HCT116 (cell line): ENCODE measurements at regions not wholly inside any gene's neighbourhood (a gene's known extent, or its start where the extent isn't known, plus 50 kb on each side); places are given as distances from the start of the nearest gene placed in this dataset.

Experiments
- ATAC-seq: fragments of 200-7000 bp; cut with Tn5 transposase; 2 replicates; pipeline ENCODE4 v1.9.1; 2020; ENCODE audit warnings: mild to moderate bottlenecking, moderate library complexity
- BruUV-seq: library from RNA; stranded (reverse); fragments of 400-500 nt; replicated peaks from 2 replicates; lab custom pipeline; 2021; lab: Mats Ljungman, UMichigan
- CTCF ChIA-PET: fragments of 300-600 bp; sonication (Branson Sonifier 250); formaldehyde crosslinking; loops from one replicate; lab custom pipeline; 2021; ENCODE audit warnings: antibody characterized with exemption; lab: Charles Lee
- POLR2A ChIA-PET: fragments of 300-600, 350-600 bp; sonication (Branson Sonifier 250); formaldehyde crosslinking; loops from one replicate; lab custom pipeline; 2021; ENCODE audit warnings: antibody characterized with exemption; lab: Charles Lee
- RAD21 ChIA-PET, 2 experiments: fragments of 300-600 bp; sonication (Branson Sonifier 250); formaldehyde crosslinking; loops; one replicate each; lab custom pipeline; 2023; ENCODE audit warnings: low total read pairs in 2 of 2; ENCODE audit not compliant: uncharacterized antibody in 2 of 2, unreplicated experiment in 2 of 2, low non-redundant PET in 1 of 2; lab: Charles Lee
- DNase-seq: peaks from one replicate; pipeline ENCODE4 v3.0.0-alpha.2; 2010; ENCODE audit warnings: low read depth, low spot score
- H2AFZ ChIP-seq: fragments of 200-600 bp; shearing (Covaris generic), sonication (generic); 2 replicates; pipeline ENCODE4 v1.6.1; 2017; ENCODE audit warnings: low read depth, mixed run types, mixed read lengths, antibody characterized with exemption, low read length; ENCODE audit not compliant: poor library complexity, severe bottlenecking
- H3K27ac ChIP-seq: 2 replicates; pipeline ENCODE4 v1.5.1; 2012; ENCODE audit warnings: low read depth, low read length
- H3K27me3 ChIP-seq: fragments of 200-600 bp; sonication (generic); 2 replicates; pipeline ENCODE4 v1.6.1; 2016; ENCODE audit warnings: mixed run types, low read length, mixed read lengths; ENCODE audit not compliant: insufficient read depth
- H3K36me3 ChIP-seq, 2 experiments: fragments of 200-500 bp in 1 of 2; fragments of 200-600 bp in 1 of 2; sonication (Bioruptor generic) in 1 of 2; sonication (generic) in 1 of 2; 2 replicates each; pipeline versions ENCODE4 v1.5.1 to v1.6.1; 2014 to 2016; ENCODE audit warnings: low read length in 2 of 2, inconsistent platforms in 1 of 2, mixed read lengths in 1 of 2, mixed run types in 1 of 2; ENCODE audit not compliant: insufficient read depth in 2 of 2, control insufficient read depth in 1 of 2
- H3K4me1 ChIP-seq, 2 experiments: fragments of 200-600 bp in 1 of 2; sonication (generic) in 1 of 2; 2 replicates each; pipeline versions ENCODE4 v1.5.1 to v1.6.1; 2012 to 2017; ENCODE audit warnings: low read length in 2 of 2, inconsistent platforms in 1 of 2, mild to moderate bottlenecking in 1 of 2, mixed read lengths in 1 of 2, mixed run types in 1 of 2, moderate library complexity in 1 of 2; ENCODE audit not compliant: insufficient read depth in 2 of 2, control insufficient read depth in 1 of 2
- H3K4me2 ChIP-seq: fragments of 200-600 bp; sonication (generic); 2 replicates; pipeline ENCODE4 v1.6.1; 2017; ENCODE audit warnings: mixed run types, low read length, mixed read lengths
- H3K4me3 ChIP-seq, 2 experiments: fragments of 200-600 bp in 1 of 2; sonication (generic) in 1 of 2; replicated peaks in 1 of 2; 2 replicates each; pipeline ENCODE4 v1.5.1; 2011 to 2016; ENCODE audit warnings: low read length in 2 of 2, control low read depth in 1 of 2, low read depth in 1 of 2, mild to moderate bottlenecking in 1 of 2, mixed read lengths in 1 of 2, mixed run types in 1 of 2
- H3K79me2 ChIP-seq: fragments of 200-600 bp; sonication (generic); 2 replicates; pipeline ENCODE4 v1.6.1; 2017; ENCODE audit warnings: mild to moderate bottlenecking, mixed run types, low read length, moderate library complexity, mixed read lengths; ENCODE audit not compliant: insufficient read depth
- H3K9ac ChIP-seq: fragments of 200-600 bp; sonication (generic); 2 replicates; pipeline ENCODE4 v1.6.1; 2016; ENCODE audit warnings: low read length, mixed read lengths
- H3K9me2 ChIP-seq: fragments of 200-600 bp; sonication (generic), shearing (Covaris generic); 2 replicates; pipeline ENCODE4 v1.6.1; 2017; ENCODE audit warnings: mixed run types, mild to moderate bottlenecking, moderate library complexity; ENCODE audit not compliant: insufficient read depth
- H3K9me3 ChIP-seq, 2 experiments: fragments of 200-500 bp in 1 of 2; fragments of 200-600 bp in 1 of 2; sonication (Bioruptor generic) in 1 of 2; sonication (generic) in 1 of 2; 2 replicates each; pipeline ENCODE4 v1.6.1; 2014 to 2017; ENCODE audit warnings: low read length in 2 of 2, mixed read lengths in 2 of 2, inconsistent platforms in 1 of 2, low read depth in 1 of 2, mild to moderate bottlenecking in 1 of 2, mixed run types in 1 of 2, moderate library complexity in 1 of 2; ENCODE audit not compliant: control insufficient read depth in 1 of 2, insufficient read depth in 1 of 2
- H4K20me1 ChIP-seq: fragments of 200-600 bp; sonication (generic), shearing (Covaris generic); 2 replicates; pipeline ENCODE4 v1.6.1; 2017; ENCODE audit warnings: mixed run types, mild to moderate bottlenecking, moderate library complexity; ENCODE audit not compliant: insufficient read depth
- CBX3 ChIP-seq: IDR thresholded peaks from 2 replicates; pipeline ENCODE4 v1.6.1; 2012; ENCODE audit warnings: low read depth
- CEBPB ChIP-seq: IDR thresholded peaks from 2 replicates; pipeline ENCODE4 v1.6.1; 2012; ENCODE audit warnings: low read depth
- CTCF ChIP-seq, 3 experiments: fragments of 200-600 bp in 1 of 3; sonication (generic) in 1 of 3; IDR thresholded peaks in 2 of 3; conservative IDR thresholded peaks in 1 of 3; 2 replicates each; pipeline ENCODE4 v1.5.1; 2012 to 2017; ENCODE audit warnings: low read depth in 2 of 3, low read length in 2 of 3, antibody characterized with exemption in 1 of 3, borderline replicate concordance in 1 of 3, control low read depth in 1 of 3, mild to moderate bottlenecking in 1 of 3, mixed read lengths in 1 of 3, mixed run types in 1 of 3, moderate library complexity in 1 of 3; ENCODE audit not compliant: insufficient read depth in 1 of 3
- EGR1 ChIP-seq: IDR thresholded peaks from 2 replicates; pipeline ENCODE4 v1.6.1; 2012; ENCODE audit warnings: low read depth
- ELF1 ChIP-seq: IDR thresholded peaks from 2 replicates; pipeline ENCODE4 v1.6.1; 2012; ENCODE audit warnings: low read depth, borderline replicate concordance
- EZH2 ChIP-seq: fragments of 200-600 bp; sonication (generic); IDR thresholded peaks from 2 replicates; pipeline ENCODE4 v1.6.1; 2017; ENCODE audit warnings: antibody characterized with exemption, mixed run types
- EZH2phosphoT487 ChIP-seq: fragments of 200-600 bp; IDR thresholded peaks from 2 replicates; pipeline ENCODE4 v1.6.1; 2018; ENCODE audit warnings: antibody characterized with exemption, borderline replicate concordance
- JUND ChIP-seq: IDR thresholded peaks from 2 replicates; pipeline ENCODE4 v1.6.1; 2012
- MAX ChIP-seq: IDR thresholded peaks from 2 replicates; pipeline ENCODE4 v1.6.1; 2012
- POLR2A ChIP-seq: IDR thresholded peaks from 2 replicates; pipeline ENCODE4 v1.7.0; 2011; ENCODE audit warnings: borderline replicate concordance; ENCODE audit not compliant: insufficient read depth, insufficient read length; ENCODE audit errors: extremely low read depth
- POLR2AphosphoS5 ChIP-seq: IDR thresholded peaks from 2 replicates; pipeline ENCODE4 v1.6.1; 2011; ENCODE audit warnings: mild to moderate bottlenecking, low read depth, low read length, moderate library complexity
- RAD21 ChIP-seq: IDR thresholded peaks from 2 replicates; pipeline ENCODE4 v1.6.1; 2012; ENCODE audit warnings: low read depth, mild to moderate bottlenecking
- SIN3A ChIP-seq: IDR thresholded peaks from 2 replicates; pipeline ENCODE4 v1.6.1; 2012; ENCODE audit warnings: low read depth
- TCF7L2 ChIP-seq: IDR thresholded peaks from 2 replicates; pipeline ENCODE4 v1.7.0; 2011; ENCODE audit warnings: borderline replicate concordance, inconsistent platforms; ENCODE audit not compliant: insufficient read depth, insufficient read length; ENCODE audit errors: extremely low read depth
- ZBTB33 ChIP-seq: IDR thresholded peaks from 2 replicates; pipeline ENCODE4 v1.6.1; 2011; ENCODE audit warnings: mild to moderate bottlenecking, low read length, moderate library complexity; ENCODE audit not compliant: insufficient replicate concordance; ENCODE audit errors: extremely low read depth
- ZFX ChIP-seq: fragments of 450-650 bp; IDR thresholded peaks from 2 replicates; pipeline ENCODE4 v1.6.1; 2017
- intact Hi-C: fragments of 100-400 bp; cut with micrococcal nuclease; formaldehyde crosslinking; loops from 2 replicates; pipeline ENCODE4 v1.10.0; 2022
- TF ChIP-seq, protein P1 (sequence below): IDR thresholded peaks from 2 replicates; pipeline ENCODE4 v1.6.1; 2012
- TF ChIP-seq, protein P2 (sequence below): IDR thresholded peaks from 2 replicates; pipeline ENCODE4 v1.6.1; 2012; ENCODE audit warnings: low read depth

- H3K4me1 ChIP-seq, result no peaks in the 10 kb centered on the region
- H3K4me2 ChIP-seq, result no peak overlapping the region
- intact Hi-C loops, result no loop called here
- H3K27ac ChIP-seq, result no peak overlapping the region
- no peaks in the 10 kb centered on the region for H3K9me2 ChIP-seq
- DNase-seq (no peak), ATAC-seq (no peak)
- ChIA-PET POLR2A (no interaction called here), RAD21 (no interaction called here)
- H3K27me3 ChIP-seq, result no peaks in the 10 kb centered on the region
- H3K36me3 ChIP-seq, result no peaks in the 10 kb centered on the region
- H3K4me3 ChIP-seq, result no peak overlapping the region
- no peaks in the 10 kb centered on the region for H4K20me1 ChIP-seq
- H3K9me3 ChIP-seq, result peaks cover 0 to 22% of the 10 kb centered on the region in 2 experiments; a peak in 2 of 4 replicates
- H2AFZ ChIP-seq, result no peak overlapping the region
- no peak overlapping the region for H3K9ac ChIP-seq
- TF ChIP-seq POLR2A (no peak), CEBPB (no peak), MAX (no peak), SIN3A (no peak), RAD21 (no peak), EGR1 (no peak), JUND (no peak), EZH2 (no peak), EZH2phosphoT487 (no peak), CBX3 (no peak), TCF7L2 (no peak), POLR2AphosphoS5 (no peak), CTCF (IDR thresholded peaks at IDR 0.05 in 2 of 3, conservative IDR thresholded peaks at IDR 0.05 in 1 of 3; ENCODE audit: borderline replicate concordance in 1 of 3, insufficient read depth in 1 of 3, low read depth in 2 of 3, low read length in 2 of 3) (no peak), ZFX (no peak), ELF1 (no peak), ZBTB33 (no peak)
- TF ChIP-seq, protein P1, sequence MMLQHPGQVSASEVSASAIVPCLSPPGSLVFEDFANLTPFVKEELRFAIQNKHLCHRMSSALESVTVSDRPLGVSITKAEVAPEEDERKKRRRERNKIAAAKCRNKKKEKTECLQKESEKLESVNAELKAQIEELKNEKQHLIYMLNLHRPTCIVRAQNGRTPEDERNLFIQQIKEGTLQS, result no peak
- TF ChIP-seq, protein P2, sequence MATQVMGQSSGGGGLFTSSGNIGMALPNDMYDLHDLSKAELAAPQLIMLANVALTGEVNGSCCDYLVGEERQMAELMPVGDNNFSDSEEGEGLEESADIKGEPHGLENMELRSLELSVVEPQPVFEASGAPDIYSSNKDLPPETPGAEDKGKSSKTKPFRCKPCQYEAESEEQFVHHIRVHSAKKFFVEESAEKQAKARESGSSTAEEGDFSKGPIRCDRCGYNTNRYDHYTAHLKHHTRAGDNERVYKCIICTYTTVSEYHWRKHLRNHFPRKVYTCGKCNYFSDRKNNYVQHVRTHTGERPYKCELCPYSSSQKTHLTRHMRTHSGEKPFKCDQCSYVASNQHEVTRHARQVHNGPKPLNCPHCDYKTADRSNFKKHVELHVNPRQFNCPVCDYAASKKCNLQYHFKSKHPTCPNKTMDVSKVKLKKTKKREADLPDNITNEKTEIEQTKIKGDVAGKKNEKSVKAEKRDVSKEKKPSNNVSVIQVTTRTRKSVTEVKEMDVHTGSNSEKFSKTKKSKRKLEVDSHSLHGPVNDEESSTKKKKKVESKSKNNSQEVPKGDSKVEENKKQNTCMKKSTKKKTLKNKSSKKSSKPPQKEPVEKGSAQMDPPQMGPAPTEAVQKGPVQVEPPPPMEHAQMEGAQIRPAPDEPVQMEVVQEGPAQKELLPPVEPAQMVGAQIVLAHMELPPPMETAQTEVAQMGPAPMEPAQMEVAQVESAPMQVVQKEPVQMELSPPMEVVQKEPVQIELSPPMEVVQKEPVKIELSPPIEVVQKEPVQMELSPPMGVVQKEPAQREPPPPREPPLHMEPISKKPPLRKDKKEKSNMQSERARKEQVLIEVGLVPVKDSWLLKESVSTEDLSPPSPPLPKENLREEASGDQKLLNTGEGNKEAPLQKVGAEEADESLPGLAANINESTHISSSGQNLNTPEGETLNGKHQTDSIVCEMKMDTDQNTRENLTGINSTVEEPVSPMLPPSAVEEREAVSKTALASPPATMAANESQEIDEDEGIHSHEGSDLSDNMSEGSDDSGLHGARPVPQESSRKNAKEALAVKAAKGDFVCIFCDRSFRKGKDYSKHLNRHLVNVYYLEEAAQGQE, result no peak
- TF ChIP-seq, all 23 proteins: peak for 0
- H3K79me2 ChIP-seq, result no peaks in the 10 kb centered on the region
- BruUV-seq, result no TSS peak
- CTCF ChIA-PET, result no interaction called here
Observed at GRCh38 chr19:30743702-30744101, 371.5 kb downstream of the ZNF536 start.
